H1 (cell line): ENCODE measurements at regions not wholly inside any gene's neighbourhood (a gene's known extent, or its start where the extent isn't known, plus 50 kb on each side); places are given as distances from the start of the nearest gene placed in this dataset.

Experiments
- CTCF ChIA-PET: fragments of 300-600 bp; sonication (Branson Sonifier 250); formaldehyde crosslinking; loops from one replicate; lab custom pipeline; 2021; ENCODE audit not compliant: partially characterized antibody; lab: Charles Lee
- POLR2A ChIA-PET: fragments of 300-600 bp; sonication (Branson Sonifier 250); formaldehyde crosslinking; loops from one replicate; lab custom pipeline; 2021; ENCODE audit warnings: inconsistent platforms; ENCODE audit not compliant: partially characterized antibody; lab: Charles Lee
- DNase-seq, 2 experiments: peaks; one replicate each; pipeline versions ENCODE4 v3.0.0 to v3.0.0-alpha.2; 2010 to 2022; ENCODE audit warnings: low spot score in 2 of 2, low read depth in 1 of 2, mixed read lengths in 1 of 2
- FAIRE-seq: peaks from 2 replicates; lab custom pipeline; 2011; peaks lifted over from hg19 to GRCh38; lab: Jason Lieb, UNC
- H2AFZ ChIP-seq: 2 replicates; pipeline ENCODE4 v1.8.1; 2012; ENCODE audit warnings: low read length, inconsistent platforms
- H2AK5ac ChIP-seq: 2 replicates; pipeline ENCODE4 v1.6.1; 2013; ENCODE audit warnings: low read depth, low read length
- H2BK120ac ChIP-seq: replicated peaks from 2 replicates; pipeline ENCODE3; 2013; ENCODE audit warnings: low read depth, low read length, inconsistent platforms
- H2BK12ac ChIP-seq: 2 replicates; pipeline ENCODE4 v1.6.1; 2013; ENCODE audit warnings: low read depth, low read length
- H2BK15ac ChIP-seq: 2 replicates; pipeline ENCODE4 v1.6.1; 2013; ENCODE audit warnings: low read length
- H2BK20ac ChIP-seq: 2 replicates; pipeline ENCODE4 v1.6.1; 2013; ENCODE audit warnings: low read length
- H2BK5ac ChIP-seq: 2 replicates; pipeline ENCODE4 v1.6.1; 2013; ENCODE audit warnings: low read depth, low read length
- H3K14ac ChIP-seq: 2 replicates; pipeline ENCODE4 v1.6.1; 2013; ENCODE audit warnings: inconsistent platforms; ENCODE audit not compliant: insufficient read length
- H3K18ac ChIP-seq: 2 replicates; pipeline ENCODE4 v1.6.1; 2013; ENCODE audit warnings: low read length; ENCODE audit errors: extremely low read depth
- H3K23ac ChIP-seq: 2 replicates; pipeline ENCODE4 v1.6.1; 2013; ENCODE audit warnings: inconsistent platforms; ENCODE audit not compliant: insufficient read length
- H3K23me2 ChIP-seq: 2 replicates; pipeline ENCODE4 v1.6.1; 2013; ENCODE audit warnings: low read depth, low read length
- H3K27ac ChIP-seq: 2 replicates; pipeline ENCODE4 v1.6.1; 2011; ENCODE audit warnings: low read depth, low read length, inconsistent platforms
- H3K27me3 ChIP-seq, 4 experiments: replicated peaks in 1 of 4; 1 replicate in 1 of 4; 2 replicates in 3 of 4; pipeline versions ENCODE4 v1.6.1 to v1.8.1; 2011 to 2013; ENCODE audit warnings: low read length in 3 of 4, mild to moderate bottlenecking in 3 of 4, inconsistent platforms in 2 of 4, mixed read lengths in 2 of 4, moderate library complexity in 1 of 4; ENCODE audit not compliant: control insufficient read depth in 3 of 4, insufficient read depth in 3 of 4; ENCODE audit errors: extremely low read depth in 1 of 4
- H3K36me3 ChIP-seq, 4 experiments: 2 replicates each; pipeline versions ENCODE4 v1.6.1 to v1.8.1; 2011 to 2013; ENCODE audit warnings: mild to moderate bottlenecking in 4 of 4, low read length in 3 of 4, moderate library complexity in 2 of 4, control low read depth in 1 of 4, inconsistent platforms in 1 of 4; ENCODE audit not compliant: insufficient read depth in 4 of 4, control insufficient read depth in 2 of 4
- H3K4ac ChIP-seq: replicated peaks from 2 replicates; pipeline ENCODE3; 2013; ENCODE audit warnings: low read length, low read depth, mixed read lengths, inconsistent platforms; ENCODE audit not compliant: insufficient read length
- H3K4me1 ChIP-seq, 4 experiments: replicated peaks in 1 of 4; 1 replicate in 1 of 4; 2 replicates in 3 of 4; pipeline versions ENCODE4 v1.6.1 to v1.8.1; 2011 to 2013; ENCODE audit warnings: low read length in 3 of 4, inconsistent platforms in 2 of 4, mixed read lengths in 1 of 4; ENCODE audit not compliant: insufficient read depth in 4 of 4, control insufficient read depth in 3 of 4
- H3K4me2 ChIP-seq, 2 experiments: 2 replicates each; pipeline versions ENCODE4 v1.6.1 to v1.8.1; 2011 to 2013; ENCODE audit warnings: low read depth in 2 of 2, low read length in 2 of 2, control low read depth in 1 of 2, inconsistent platforms in 1 of 2, mild to moderate bottlenecking in 1 of 2; ENCODE audit not compliant: insufficient read depth in 1 of 2
- H3K4me3 ChIP-seq, 4 experiments: fragments of 200-600, 300-600 bp in 1 of 4; sonication (generic), shearing (Covaris generic), sonication (Bioruptor Twin) in 1 of 4; 2 replicates each; pipeline versions ENCODE4 v1.5.1 to v1.8.1; 2011 to 2016; ENCODE audit warnings: low read length in 4 of 4, low read depth in 3 of 4, control low read depth in 2 of 4, inconsistent platforms in 2 of 4, mild to moderate bottlenecking in 2 of 4, mixed read lengths in 1 of 4, moderate library complexity in 1 of 4; ENCODE audit not compliant: insufficient read depth in 2 of 4; ENCODE audit errors: extremely low read depth in 1 of 4
- H3K56ac ChIP-seq: replicated peaks from 2 replicates; pipeline ENCODE3; 2013; ENCODE audit warnings: low read depth, mild to moderate bottlenecking, mixed read lengths, low read length, inconsistent platforms; ENCODE audit not compliant: insufficient read length
- H3K79me1 ChIP-seq: 2 replicates; pipeline ENCODE4 v1.6.1; 2013; ENCODE audit warnings: low read depth, low read length, control low read depth
- H3K79me2 ChIP-seq, 2 experiments: 2 replicates each; pipeline versions ENCODE4 v1.6.1 to v1.8.1; 2012 to 2013; ENCODE audit warnings: low read length in 2 of 2, mild to moderate bottlenecking in 2 of 2, inconsistent platforms in 1 of 2; ENCODE audit not compliant: insufficient read depth in 2 of 2, control insufficient read depth in 1 of 2
- H3K9ac ChIP-seq, 4 experiments: replicated peaks in 1 of 4; 1 replicate in 1 of 4; 2 replicates in 3 of 4; pipeline versions ENCODE4 v1.6.1 to v1.8.1; 2011 to 2013; ENCODE audit warnings: low read depth in 3 of 4, low read length in 3 of 4, control low read depth in 2 of 4, mild to moderate bottlenecking in 2 of 4, moderate library complexity in 2 of 4, inconsistent platforms in 1 of 4; ENCODE audit errors: extremely low read depth in 1 of 4
- H3K9me3 ChIP-seq, 2 experiments: 2 replicates each; pipeline versions ENCODE4 v1.6.1 to v1.8.1; 2012 to 2013; ENCODE audit warnings: mild to moderate bottlenecking in 2 of 2, moderate library complexity in 2 of 2, control low read depth in 1 of 2, inconsistent platforms in 1 of 2, low read depth in 1 of 2, low read length in 1 of 2, mixed read lengths in 1 of 2; ENCODE audit not compliant: insufficient read depth in 2 of 2
- H4K20me1 ChIP-seq, 2 experiments: replicated peaks in 1 of 2; 2 replicates each; pipeline versions ENCODE3 to v1.8.1; 2011 to 2013; ENCODE audit warnings: inconsistent platforms in 2 of 2, low read length in 2 of 2, mild to moderate bottlenecking in 1 of 2; ENCODE audit not compliant: insufficient read depth in 2 of 2, control insufficient read depth in 1 of 2
- H4K5ac ChIP-seq: 2 replicates; pipeline ENCODE4 v1.6.1; 2013; ENCODE audit warnings: low read length, low read depth, mixed read lengths, inconsistent platforms; ENCODE audit not compliant: insufficient read length
- H4K8ac ChIP-seq: 2 replicates; pipeline ENCODE4 v1.8.0; 2013; ENCODE audit warnings: mild to moderate bottlenecking, moderate library complexity, low read length, inconsistent platforms; ENCODE audit not compliant: insufficient read depth; ENCODE audit errors: extremely low read depth
- H4K91ac ChIP-seq: replicated peaks from 2 replicates; pipeline ENCODE3; 2013; ENCODE audit warnings: low read length, mixed read lengths, inconsistent platforms; ENCODE audit not compliant: insufficient read length
- BRCA1 ChIP-seq: IDR thresholded peaks from 2 replicates; pipeline ENCODE4 v1.6.1; 2012; ENCODE audit warnings: low read depth, low read length, improper control_type of control experiment
- EP300 ChIP-seq, 2 experiments: IDR thresholded peaks; 1 replicate in 1 of 2; 2 replicates in 1 of 2; pipeline ENCODE4 v1.6.1; 2011 to 2012; ENCODE audit warnings: low read depth in 2 of 2, low read length in 2 of 2, mild to moderate bottlenecking in 2 of 2, borderline replicate concordance in 1 of 2, inconsistent platforms in 1 of 2, moderate library complexity in 1 of 2
- EZH2 ChIP-seq: fragments of 200-600 bp; sonication (generic); IDR thresholded peaks from 2 replicates; pipeline ENCODE4 v1.7.1; 2012; ENCODE audit warnings: low read depth, mild to moderate bottlenecking, moderate library complexity, low read length, inconsistent platforms; ENCODE audit not compliant: severe bottlenecking
- RNF2 ChIP-seq: fragments of 200-900, 300-1000 bp; sonication (generic); IDR thresholded peaks from 2 replicates; pipeline ENCODE4 v1.7.1; 2016; ENCODE audit warnings: borderline replicate concordance, low read depth, mild to moderate bottlenecking, antibody characterized with exemption, low read length; ENCODE audit not compliant: poor library complexity, severe bottlenecking; ENCODE audit errors: missing control alignments
- WGBS, 2 experiments: shearing (Covaris generic) in 1 of 2; methylation state at CpG; one replicate each; pipeline versions ENCODE4 v1.1.6 to v1.1.7; 2013 to 2015; ENCODE audit warnings: low lambda C conversion rate in 2 of 2, mixed read lengths in 2 of 2, inconsistent platforms in 1 of 2, low coverage in 1 of 2, missing lambda C conversion rate in 1 of 2; ENCODE audit not compliant: insufficient replicate concordance in 2 of 2, insufficient coverage in 1 of 2, insufficient read length in 1 of 2; ENCODE audit errors: extremely low coverage in 1 of 2, missing lambda C conversion rate in 1 of 2; 5-methylcytosine and 5-hydroxymethylcytosine counted together

DNA sequence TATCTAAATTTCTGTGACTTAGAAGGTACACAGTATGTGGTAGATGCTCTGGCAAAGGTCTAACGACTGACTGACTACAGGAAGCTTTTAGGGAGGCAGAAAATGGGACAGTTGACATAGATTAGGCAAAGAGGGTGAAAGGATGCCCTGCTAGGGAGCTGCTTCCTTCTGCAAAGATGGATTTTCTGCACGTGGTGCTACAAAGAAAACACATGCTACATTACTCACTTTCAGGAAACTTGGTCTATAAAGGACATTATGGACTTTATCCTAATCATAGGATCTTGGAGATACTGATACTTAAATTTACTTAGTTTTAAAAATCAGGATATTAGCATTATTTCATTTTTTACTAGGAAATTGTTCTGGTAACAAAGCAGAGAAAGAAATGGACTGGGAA lies 405.8 kb upstream of the ADAMTS16 start:
- Histone ChIP-seq H3K36me3 (no peaks in the 10 kb centered on the region), H2AK5ac (no peak overlapping the region), H3K27ac (no peak overlapping the region), H3K23me2 (no peaks in the 10 kb centered on the region), H3K18ac (no peak overlapping the region), H3K4me1 (no peaks in the 10 kb centered on the region), H3K79me2 (no peaks in the 10 kb centered on the region), H3K4me3 (no peak overlapping the region), H2BK15ac (no peak overlapping the region), H3K56ac (no peak overlapping the region), H3K4ac (no peak overlapping the region), H2BK20ac (no peak overlapping the region), H3K23ac (no peak overlapping the region), H3K4me2 (no peak overlapping the region), H2BK120ac (no peak overlapping the region), H2BK12ac (no peak overlapping the region), H4K91ac (no peak overlapping the region), H4K5ac (no peak overlapping the region), H2AFZ (no peak overlapping the region), H4K8ac (no peak overlapping the region), H3K14ac (no peak overlapping the region), H4K20me1 (no peaks in the 10 kb centered on the region), H3K9me3 (no peaks in the 10 kb centered on the region), H3K79me1 (no peaks in the 10 kb centered on the region), H3K9ac (no peak overlapping the region), H3K27me3 (no peaks in the 10 kb centered on the region), H2BK5ac (no peak overlapping the region)
- ChIA-PET POLR2A (no interaction called here), CTCF (no interaction called here)
- FAIRE-seq = no peak
- no peak for DNase-seq
- TF ChIP-seq RNF2 (no peak), BRCA1 (no peak), EP300 (IDR thresholded peaks at IDR 0.05; ENCODE audit: borderline replicate concordance in 1 of 2, low read depth in 2 of 2, low read length in 2 of 2) (no peak), EZH2 (no peak)
- WGBS, 2 experiments = 89% methylated on average over 2 of the region's 2 CpGs; no CpG with 5 or more reads in 1 of the 2 experiments
